Pons (tissue), 1 donor: ENCODE measurements at regions not wholly inside any gene's neighbourhood (a gene's known extent, or its start where the extent isn't known, plus 50 kb on each side); places are given as distances from the start of the nearest gene placed in this dataset.
"Not testable (repeated sequence)": the region's sequence is repeated elsewhere in the genome, so short reads cannot be mapped to it uniquely, and the experiment has no call there.

Experiments used
- DNase-seq: peaks from one replicate; pipeline ENCODE4 v3.0.0-alpha.2; 2016; ENCODE audit warnings: low spot score

GRCh38 chr6:103791458-103791857, 1068.3 kb downstream of the HACE1 start:
- no peak for DNase-seq

GRCh38 chr6:103784117-103784516, 1075.6 kb downstream of the HACE1 start:
- no peak for DNase-seq

- no peak for DNase-seq
Measured at GRCh38 chr6:103783329-103783728, 1076.4 kb downstream of the HACE1 start.

DNA sequence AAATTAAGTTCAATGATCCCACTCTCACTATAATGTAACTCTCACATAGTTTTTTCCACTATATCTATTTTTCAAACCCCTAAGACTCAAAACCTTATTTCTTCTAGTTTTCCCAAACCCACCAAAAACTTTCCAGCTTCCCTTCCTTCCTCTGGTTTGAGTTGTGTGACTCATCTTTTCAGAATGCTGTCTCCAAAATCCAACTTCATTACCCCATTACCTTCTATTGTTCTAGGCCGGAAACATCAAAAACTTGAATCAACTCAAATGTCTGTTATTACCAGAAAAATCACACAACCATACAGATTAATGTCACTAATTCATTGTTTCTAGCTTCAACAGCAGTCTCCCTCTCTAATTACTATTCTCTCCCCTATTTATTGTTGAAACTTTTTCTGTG, 1090.3 kb downstream of the HACE1 start:
- no peak for DNase-seq

GRCh38 chr6:103750603-103751002, 1109.1 kb downstream of the HACE1 start:
- no peak for DNase-seq

DNA sequence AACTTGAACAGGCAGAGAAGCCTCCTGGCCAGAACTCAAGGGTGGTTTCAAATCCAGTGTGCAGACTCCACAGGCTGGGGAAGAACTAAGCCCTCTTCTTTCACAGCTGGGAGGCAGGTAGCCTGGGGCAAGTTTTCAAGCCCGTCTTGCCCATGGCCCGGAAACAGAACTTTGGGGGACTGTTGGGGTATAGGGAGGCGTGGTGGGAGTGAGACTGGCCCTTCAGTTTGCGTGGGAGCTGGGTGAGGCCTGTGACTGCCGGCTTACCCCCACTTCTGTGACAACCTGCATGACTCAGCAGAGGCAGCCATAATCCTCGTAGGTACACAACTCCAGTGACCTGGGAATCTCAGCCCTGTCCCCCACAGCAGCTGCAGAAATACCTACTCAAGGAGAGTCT, 1125.7 kb downstream of the HACE1 start:
- no peak for DNase-seq

- DNase-seq: no peak
Measured at GRCh38 chr6:103729658-103730057, 1130.1 kb downstream of the HACE1 start.

DNA sequence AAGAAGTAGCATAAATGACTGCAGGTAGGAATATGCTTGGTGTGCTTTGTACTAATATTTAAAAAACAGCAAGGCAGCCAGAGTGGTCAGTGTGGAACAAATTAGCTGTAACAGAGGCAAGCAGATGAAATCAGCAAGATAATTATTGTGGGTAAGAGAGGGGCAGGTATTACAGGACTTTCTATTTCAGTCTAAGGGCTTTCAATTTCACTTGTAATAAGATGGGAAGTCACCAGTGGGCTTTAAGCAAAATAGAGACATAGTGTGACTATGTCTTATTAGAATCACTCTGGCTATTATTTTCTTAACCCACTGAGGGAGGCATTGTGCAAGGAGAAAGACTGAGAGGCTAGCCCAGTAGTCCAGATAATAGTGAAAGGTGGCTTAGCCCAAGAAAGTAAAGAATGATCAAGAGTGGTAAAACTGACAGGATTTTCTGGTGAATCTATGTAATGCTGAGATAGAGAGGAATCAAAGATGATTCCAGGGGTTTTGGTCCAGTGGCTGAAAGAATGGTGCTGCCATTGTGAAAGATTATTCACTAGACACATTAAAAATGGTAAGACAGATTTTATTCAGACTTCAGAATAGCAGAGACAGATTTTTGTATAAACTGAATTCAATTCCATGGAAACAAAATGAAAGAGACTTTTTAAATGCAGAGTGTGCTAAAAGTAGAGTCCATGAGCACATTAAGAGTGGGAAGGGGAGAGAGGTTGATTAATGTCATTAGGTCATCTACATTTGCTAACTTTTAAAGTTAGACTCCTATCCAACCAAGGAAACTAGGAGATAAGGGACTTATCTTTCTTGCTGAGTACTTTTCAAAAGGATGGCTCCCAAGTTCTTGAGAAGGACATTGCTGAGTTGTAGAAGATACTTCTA, 1136.0 kb downstream of the HACE1 start:
- DNase-seq: no peak

DNA sequence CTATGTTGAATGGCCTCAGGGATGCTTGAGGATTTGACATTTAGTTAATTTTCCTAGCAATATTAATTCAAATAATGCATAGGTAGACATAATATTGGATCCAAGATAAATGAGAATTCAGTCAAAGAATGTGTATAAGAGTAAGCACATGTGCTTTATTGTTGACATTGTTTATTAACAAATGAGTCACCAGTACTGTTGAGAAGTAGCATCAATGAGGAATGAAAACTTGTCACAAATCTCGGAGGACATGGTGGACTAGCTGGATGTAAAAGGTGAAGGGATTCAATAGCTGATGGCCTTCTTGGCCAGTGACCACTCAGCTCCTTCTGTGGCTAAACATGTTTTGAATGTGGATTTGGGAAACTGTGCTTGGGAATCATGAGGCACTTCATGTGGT, 1137.0 kb downstream of the HACE1 start:
- no peak for DNase-seq

DNA sequence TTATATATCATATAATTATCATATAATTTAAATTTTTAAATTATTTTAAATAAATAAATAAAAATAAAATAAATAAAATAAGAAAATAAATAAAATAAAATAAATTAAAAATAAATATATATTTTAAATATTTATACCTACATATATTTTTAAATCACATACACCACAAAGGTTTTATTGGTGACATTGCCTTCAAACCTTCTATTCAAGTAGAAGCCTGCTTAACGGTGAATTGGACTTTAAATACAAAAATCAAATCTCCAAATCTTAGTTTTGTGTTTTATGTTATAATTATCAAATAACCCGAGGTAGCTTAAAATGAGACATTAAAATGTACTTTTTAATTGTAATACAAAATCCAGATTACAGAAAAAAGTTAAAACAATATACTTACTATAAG, 1137.8 kb downstream of the HACE1 start:
- DNase-seq: no peak

GRCh38 chr6:103720393-103720792, 1139.3 kb downstream of the HACE1 start:
- DNase-seq: no peak

DNA sequence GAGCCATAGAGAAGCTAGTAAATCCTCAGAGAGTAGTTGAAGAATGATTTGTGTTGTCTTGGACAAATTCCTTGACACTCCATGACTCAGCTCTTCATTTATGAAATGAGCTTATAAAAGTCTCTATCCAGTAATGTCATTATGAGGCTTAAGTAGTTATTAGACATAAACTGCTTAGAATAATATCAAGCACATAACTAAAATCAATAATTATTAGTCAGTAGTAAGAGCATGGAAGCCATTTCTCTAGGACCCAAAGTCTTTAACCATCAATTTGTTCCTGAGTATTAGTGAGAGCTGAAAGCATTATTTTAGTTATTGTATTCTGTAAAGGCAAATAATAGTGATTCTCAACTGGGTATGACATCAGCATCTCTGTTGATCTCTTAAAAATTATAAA, 1140.2 kb downstream of the HACE1 start:
- no peak for DNase-seq

DNA sequence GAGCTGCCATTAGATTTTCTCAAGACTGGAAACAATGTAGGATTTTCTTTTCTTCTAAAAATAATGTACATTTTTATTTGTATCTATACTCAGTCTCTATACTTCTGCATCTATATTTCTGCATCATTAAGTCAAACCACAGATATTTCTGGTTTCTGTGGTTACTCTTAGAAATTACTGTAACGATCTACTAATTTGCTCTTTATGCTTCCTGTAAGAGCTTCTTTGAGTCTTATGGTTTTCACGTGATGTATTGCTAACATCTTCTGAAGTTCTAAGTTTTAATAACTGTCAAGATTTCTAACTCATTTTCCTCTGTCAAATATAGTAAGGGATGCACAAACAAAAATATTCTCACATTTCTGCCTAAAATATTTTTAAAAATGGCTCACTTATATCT, 1144.5 kb downstream of the HACE1 start:
- DNase-seq: no peak

GRCh38 chr6:103709236-103709635, 1150.5 kb downstream of the HACE1 start:
- not testable (repeated sequence) for DNase-seq

DNA sequence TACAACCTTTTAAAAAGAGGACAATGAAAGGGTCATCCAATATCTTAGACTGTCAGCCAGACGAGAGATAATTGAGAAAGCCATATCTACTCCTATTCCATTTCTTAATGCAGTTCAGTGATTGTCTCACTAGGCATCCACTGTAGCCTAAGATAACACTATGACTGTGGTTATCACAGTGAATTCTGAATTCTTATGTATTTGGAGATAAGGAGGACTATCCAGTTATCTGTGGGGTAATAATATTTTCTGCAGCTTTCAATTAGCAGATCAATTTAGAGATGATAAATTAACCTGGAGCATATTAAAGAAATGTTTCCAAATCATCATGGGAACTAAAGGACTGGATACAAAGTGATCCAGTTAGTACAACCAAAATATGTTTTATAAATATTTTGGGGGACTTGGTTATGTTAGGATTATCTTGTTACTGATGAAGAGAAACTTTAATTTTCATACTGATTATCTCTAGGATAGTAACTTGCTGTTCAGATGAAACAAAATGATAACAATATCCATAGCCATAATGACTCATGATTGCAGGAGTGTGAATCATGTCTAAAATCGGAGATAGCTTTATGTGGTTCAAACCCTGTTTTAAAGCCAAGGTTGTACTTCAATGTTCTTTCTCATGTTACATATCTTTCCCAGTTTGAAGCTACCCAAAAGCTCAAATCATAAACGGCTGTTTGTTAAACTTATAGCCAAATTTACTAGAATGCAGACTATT, 1152.0 kb downstream of the HACE1 start:
- no peak for DNase-seq

GRCh38 chr6:103699769-103700168, 1160.0 kb downstream of the HACE1 start:
- DNase-seq: no peak

- DNase-seq: no peak
Measured at GRCh38 chr6:103687430-103687829, 1172.3 kb downstream of the HACE1 start.

DNA sequence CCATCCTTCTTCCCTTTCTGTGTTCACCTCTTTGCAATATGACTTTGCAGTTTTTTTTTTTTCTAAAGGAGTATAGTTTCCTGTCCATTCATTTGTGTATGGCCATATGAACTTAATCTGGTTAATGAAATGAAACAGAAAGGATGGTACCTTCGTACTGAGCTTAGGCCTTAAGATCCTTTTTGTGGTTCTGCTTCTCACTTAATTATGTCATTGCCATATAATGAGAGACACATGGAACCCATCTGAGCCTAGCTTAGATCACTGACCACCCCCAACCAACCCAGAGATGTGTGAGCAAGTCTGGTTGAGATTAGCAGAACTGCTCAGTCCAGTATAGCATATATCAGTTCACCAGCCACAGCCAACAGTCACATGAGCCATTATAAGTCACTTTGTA, 1179.6 kb downstream of the HACE1 start:
- DNase-seq: no peak

DNA sequence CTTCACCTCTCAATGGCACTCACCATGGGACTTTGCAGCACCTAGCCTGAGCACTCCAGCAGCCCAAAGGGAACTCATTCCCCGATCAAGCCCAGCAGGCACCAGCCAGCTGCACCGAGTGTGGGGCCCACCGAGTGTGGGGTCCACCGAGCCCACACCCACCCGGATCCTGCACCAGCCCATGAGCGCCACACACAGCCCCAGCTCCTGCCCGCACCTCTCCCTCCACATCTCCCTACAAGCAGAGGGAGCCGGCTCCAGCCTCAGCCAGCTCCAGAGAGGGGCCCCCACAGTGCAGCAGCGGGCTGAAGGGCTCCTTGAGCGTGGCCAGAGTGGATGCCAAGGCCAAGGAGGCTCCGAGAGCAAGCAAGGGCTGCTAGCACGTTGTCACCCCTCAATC, 1182.4 kb downstream of the HACE1 start:
- no peak for DNase-seq

DNA sequence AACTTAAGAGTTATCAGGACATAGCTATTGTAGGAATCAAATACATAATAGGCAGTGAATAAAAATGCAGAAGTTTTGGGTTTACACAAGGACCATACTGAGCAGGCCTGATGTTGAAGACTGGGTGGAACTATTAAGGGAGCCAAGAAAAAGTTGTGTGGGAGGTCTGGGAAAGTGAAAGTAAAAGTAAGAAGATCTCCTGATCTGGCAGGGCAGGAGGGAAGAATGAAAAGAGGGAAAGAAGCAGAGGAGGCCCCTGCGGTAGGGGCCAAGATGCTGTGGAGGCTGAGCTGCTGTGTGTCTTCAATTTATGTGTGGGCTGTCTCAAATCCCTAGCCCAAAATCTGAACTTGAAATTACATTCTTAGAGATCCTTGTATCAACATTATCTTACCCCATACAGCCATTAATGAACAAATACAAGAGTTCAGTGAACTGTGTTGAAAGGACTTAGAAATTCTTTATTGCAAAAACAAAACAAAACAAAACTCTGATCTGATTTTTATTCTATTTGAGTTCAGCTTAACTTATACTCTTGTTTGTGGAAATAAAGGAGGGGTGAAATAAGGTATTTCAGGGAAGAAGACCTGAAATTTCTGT, 1183.8 kb downstream of the HACE1 start:
- no peak for DNase-seq

- DNase-seq: no peak
Measured at GRCh38 chr6:103674790-103675189, 1184.9 kb downstream of the HACE1 start.

GRCh38 chr6:103672169-103672568, 1187.5 kb downstream of the HACE1 start:
- no peak for DNase-seq

DNA sequence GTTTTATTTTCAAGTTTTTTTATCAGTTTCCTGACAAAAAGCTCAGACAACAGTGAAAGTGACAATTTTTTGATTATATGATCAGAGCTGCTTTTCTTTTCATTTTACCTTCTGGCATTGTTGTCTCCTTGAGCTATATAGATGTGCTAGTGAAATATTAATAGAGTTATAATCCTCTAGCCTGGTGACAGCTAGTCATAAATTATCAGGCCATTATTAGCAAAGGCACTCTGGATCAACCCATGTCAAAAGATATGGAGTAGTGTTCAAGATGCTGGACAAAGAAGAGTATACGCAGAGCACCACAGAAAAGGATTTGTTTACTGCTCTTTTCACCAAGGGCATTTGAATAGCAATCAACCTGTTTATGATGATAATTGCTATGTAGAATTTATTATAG, 1230.1 kb downstream of the HACE1 start:
- DNase-seq: no peak
